Umbilical cord (tissue), 1 donor: ENCODE measurements at regions not wholly inside any gene's neighbourhood (a gene's known extent, or its start where the extent isn't known, plus 50 kb on each side); places are given as distances from the start of the nearest gene placed in this dataset.
"Not testable (repeated sequence)": the region's sequence is repeated elsewhere in the genome, so short reads cannot be mapped to it uniquely, and the experiment has no call there.

Experiments used
- DNase-seq: peaks from one replicate; pipeline ENCODE4 v3.0.0-alpha.2; 2015; ENCODE audit warnings: low spot score

DNA sequence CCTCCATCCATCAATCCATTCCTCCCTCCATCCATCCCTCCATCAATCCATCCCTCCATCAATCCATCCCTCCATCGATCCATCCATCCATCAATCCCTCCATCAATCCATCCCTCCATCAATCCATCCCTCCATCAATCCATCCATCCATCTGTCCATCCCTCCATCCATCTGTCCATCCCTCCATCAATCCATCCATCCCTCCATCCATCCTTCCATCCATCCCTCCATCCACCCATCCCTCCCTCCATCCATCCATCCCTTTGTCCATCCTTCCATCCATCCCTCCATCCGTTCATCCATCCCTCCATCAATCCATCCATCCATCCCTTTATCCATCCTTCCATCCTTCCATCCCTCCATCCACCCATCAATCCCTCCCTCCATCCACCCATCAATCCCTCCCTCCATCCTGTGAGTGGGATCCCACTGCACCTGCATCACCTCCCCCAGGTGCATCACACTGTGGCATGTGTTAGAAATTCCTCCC, 338.1 kb upstream of the SFSWAP start:
- no peak for DNase-seq

DNA sequence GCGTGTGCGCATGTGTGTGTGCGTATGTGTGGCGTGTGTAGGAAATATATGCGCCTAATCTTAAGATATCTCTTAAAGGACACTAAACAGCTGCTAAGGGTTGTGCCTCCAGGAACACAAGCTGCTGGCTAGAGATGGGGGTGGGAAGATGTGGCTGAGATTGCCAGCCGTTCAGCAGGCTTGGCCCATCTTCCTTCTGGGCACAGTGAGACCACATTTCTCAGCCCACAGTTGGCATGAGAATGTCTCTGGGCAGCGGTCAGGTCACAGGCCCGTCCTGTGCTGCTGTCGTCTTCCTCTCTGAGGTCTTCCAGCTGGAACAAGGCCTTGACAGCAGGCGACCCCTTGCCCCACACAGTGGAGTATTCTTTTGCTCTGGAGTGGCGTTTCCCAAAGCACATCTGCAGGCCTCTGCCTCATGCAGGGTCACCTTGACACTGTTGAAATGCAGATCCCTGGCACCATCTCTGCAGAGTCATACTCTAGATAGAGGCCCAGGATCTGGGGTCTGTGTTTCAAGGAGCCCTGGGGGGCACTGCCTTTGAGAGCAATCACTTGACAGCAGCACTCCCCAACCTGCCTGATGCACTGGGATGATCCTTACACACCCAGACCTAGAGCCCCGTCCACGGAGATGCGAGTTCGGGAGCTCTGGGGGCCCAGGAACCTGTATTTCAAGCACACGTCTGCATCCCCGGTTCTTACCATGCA, 335.5 kb upstream of the SFSWAP start:
- DNase-seq, result no peak

DNA sequence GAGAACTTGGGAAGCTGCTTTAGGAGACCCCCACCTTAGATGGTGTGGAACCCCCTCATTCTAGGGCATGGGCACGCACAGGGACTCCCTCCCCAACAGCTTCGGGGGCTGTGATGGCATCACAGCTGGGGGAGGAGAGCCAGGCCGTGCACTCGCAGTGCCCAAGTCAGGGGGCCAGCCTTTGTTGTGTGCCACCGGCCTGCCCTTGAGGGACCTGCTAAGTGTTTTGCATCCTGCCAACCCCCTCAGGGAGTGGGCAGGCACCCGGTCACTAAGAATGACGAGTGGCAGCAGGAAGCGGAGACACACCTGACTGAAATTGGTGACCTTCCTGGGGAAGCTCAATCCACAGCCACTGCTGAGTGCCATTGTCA, 334.9 kb upstream of the SFSWAP start:
- DNase-seq, result no peak

DNA sequence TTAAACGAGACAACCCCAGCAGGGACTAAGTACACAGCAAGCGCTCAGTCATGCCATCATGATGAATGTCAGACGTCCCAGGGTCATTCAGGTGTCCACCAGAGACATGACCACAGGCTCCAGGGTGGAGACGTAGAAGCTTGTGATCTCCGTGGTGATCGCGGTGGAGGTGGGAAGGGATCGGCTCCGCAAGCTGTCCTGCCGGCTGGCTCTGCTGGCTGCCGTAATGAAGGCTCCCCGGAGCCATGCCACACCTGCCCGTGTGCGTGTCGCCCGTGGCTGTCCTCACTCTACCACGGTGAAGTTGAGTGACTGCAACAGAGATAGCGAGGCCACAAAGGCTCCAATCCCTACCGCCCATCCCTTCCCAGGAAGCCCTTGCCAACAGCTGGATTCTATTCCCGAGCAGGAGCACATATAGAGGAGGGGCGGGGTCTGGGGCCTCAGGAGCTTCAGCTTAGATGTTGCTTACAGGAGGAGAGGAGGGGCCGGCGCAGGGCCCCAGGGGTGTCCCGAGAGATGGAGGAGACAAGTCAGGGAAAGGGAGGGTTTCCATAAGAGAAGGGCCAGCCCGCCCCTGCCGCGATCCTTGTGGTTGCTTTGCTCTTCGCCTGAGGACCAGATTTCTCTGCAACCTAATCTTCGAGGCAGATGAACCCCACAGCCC, 332.6 kb upstream of the SFSWAP start:
- DNase-seq, result no peak

DNA sequence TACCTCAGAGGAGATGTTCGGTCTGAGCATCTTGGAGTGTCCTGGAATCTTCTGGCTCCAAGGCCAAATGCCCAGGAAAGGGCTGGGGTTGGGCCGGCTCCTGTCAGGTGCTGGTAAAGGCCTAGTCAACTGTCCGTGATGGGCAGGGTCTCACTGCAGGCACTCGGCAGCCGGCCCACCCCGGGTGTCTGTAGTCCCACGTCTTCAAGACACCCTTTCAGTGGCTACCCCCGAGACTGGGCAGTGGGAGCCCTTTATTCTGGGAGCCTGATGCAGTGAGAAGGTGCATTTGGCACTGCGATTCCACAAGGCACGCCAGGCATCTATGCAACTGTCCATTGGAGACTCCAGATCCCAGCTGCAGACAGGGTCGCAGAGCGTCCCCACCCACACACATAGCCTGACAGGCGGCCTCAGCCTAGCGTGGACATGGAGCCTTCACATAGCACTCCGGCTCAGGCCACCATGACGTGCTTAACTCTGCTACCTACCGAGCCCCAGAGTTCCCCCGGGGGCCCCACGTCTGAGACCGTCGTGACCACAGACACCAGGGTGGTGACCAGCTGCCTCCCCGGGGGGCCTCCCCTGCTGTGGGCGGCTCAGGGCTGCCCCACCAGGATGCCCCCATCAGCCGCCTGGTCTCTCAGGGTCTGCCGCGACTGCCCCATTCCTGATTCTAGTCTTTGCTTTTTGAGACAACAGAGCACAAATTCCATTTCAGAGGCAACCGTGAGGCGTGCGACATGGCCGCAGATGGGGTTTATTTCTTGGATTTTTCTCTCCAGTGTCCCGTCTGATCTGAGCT, 331.8 kb upstream of the SFSWAP start:
- DNase-seq, result no peak

DNA sequence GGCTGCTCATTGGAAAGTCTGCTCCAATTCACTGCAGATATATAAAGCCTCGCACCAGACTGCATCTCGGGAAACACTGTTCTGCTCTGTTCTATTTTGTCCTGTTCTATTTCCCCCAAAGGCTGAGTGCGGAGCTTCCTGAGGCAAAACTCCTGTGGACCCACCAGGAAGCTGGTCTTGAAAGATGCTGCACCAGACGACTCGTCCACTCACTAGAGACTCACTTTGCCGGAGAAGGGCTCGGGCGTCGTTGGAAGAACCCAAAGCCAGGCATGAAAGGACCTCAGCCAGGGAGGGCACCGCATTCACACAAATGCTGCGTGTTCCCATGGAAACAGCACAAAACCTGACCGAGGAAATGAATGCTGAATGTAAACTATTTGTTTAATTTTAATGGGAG, 331.2 kb upstream of the SFSWAP start:
- no peak for DNase-seq

DNA sequence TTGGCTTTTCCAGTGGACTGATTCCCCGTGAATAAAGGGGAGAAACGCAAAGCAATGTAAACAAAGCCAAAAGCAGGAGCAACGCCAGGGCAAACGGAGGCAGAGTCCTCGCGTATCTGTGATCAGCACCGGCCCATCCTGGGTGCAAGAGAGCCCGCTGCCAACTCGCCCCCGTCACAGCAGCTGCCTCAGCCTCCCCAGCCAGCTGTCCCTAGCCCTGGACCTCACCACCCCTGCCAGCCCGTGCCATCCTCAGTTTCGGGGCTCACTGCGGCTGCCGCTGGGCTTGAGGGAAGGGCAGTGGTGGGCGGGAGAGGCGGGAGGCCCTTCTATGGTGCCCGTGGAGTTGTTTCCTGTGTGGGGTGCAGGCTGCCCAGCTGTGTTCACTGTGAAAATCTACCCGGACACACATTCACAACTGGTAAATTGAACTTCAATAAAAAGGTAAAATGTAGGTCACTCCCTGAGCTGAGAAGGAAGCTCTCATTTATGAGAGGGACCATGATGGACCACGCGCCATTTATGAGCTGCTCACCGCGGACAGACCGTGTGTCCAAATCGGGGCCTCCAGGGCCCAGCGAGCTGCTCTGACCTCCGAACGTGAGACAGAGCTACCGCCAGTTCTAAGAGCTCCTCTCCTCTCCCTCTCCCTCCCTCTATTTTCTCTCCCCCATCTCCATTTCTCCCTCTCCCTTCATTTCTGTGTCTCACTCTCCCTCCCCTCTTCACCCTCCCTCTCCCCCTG, 330.5 kb upstream of the SFSWAP start:
- DNase-seq, result no peak

DNA sequence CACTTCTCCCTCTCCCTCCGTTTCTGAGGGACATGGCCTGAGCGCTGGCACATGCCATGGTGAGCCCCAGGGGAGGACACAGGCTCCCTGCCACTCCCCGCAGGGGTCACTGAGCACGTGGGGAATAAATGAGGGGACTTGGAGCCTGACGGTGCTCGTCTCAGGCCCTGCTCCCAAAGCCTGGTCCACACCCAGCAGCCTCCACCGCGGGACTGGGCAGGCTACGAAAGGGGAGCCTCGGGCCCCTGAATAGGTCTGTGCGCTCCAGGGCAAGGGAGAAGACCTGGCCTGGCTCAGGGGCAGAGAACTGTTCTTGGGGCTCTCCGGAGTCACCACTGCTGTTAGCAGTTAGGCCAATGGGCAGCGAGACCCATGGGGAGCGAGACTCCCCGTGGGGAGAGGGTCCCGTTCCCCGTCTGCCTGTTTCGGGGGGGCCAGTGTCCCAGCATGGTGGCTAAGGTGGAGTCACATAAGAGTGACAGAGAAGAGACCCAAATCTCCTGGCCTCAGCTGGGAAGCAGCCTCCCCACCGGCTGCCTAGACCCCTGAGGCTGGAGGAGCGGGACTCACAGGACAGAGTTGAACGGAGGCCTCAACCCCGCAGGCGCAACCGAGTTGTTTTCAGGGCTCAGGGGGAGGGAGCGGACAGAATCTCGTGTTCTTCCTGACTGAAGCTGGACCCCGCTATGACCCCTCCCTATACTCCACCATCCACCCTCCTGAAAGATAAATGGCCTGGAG, 329.8 kb upstream of the SFSWAP start:
- DNase-seq, result no peak

DNA sequence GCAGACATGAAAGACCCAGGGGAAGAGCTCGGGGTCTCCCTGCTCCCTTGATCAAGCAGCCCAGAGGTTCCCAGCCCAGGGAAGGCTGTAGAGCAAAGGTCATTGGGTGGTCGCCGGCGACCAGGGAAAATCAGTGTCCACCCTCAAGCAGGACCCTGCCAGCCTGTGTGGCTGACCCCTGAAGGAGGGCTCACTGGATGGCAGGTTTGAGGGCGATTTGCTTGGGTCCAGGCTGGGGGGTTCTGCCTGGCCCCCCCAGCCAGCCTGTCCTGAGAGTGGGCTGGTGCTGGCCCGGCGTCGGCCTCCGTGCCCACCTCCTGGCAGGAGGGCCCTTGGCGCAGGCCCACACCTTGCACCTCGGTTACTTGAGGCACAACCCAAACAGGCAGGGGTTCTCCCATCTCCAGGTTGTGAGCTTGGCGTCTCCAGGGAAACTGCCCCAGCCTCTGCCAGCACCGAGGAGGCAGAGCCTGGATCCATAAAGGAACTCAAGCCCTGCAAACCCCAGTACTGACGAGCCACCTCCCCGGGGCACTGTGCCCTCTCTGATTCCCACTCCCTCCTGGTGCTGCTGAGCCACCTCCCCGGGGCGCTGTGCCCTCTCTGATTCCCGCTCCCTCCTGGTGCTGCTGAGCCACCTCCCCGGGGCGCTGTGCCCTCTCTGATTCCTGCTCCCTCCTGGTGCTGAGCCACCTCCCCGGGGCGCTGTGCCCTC, 329.0 kb upstream of the SFSWAP start:
- DNase-seq, result no peak

DNA sequence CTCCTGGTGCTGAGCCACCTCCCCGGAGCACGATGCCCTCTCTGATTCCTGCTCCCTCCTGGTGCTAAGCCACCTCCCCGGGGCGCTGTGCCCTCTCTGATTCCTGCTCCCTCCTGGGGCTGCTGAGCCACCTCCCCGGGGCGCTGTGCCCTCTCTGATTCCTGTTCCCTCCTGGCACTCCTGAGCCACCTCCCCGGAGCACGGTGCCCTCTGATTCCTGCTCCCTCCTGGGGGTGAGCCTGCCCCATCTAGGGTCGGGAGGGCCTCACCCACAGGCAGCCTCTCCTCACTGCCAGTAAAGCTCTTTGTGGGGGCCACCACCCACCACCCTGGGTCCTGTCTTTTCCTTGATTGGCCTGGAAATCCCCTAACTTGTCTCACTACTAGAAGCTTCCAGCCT, 327.6 kb upstream of the SFSWAP start:
- DNase-seq, result no peak

DNA sequence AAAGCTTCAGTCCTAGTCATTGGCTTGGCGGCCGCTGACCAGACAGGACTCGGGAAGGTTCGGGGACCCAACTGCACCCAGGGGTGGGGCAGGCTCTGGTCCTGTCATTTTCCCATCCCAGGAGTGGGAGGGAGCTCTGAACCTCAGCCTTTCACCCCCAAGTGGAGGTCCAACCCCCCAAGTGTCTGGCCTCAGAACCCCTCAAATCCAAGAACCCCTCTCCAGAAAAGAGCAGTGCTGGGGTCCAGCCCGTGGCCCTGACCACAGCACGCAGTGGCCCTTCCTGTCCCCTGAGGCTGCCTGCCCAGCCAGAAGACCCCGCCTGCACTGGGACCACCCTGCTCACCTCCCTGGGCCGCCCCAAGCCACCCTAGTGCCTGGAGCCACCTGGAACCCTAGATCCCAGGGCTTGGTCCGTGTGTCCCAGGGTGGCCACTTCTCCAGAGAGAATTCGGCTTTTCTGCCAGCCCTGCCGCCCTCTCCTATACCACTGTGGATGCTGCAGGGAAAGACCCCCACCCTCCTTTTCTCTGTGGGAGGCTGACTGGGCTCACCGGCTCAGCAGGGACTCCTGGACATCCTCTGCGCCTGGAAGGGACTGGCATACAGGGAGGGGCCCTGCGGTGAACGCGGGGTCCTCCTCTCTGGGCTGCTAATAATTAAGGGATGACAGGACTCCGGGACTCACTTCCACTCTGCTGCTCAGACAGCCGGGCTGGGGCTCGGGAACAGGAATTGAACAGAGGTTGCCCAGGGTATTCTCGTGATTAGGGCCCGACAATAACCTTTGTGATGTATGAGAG, 326.9 kb upstream of the SFSWAP start:
- no peak for DNase-seq

DNA sequence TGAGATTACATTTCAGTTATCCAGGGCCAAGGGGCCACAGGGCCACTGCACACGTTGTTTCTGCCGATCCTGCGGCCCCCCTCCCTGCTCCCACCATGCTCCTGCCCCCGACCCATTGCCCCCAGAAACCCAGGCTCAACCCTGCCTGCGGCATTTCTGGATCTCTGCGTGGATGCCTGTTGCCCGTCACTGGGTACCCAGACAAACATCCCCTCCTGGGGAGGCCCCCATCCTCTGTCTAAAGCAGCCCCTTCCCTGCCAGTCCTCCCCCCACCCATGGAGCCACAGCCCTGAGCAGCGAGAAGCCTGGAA, 326.4 kb upstream of the SFSWAP start:
- DNase-seq, result no peak

DNA sequence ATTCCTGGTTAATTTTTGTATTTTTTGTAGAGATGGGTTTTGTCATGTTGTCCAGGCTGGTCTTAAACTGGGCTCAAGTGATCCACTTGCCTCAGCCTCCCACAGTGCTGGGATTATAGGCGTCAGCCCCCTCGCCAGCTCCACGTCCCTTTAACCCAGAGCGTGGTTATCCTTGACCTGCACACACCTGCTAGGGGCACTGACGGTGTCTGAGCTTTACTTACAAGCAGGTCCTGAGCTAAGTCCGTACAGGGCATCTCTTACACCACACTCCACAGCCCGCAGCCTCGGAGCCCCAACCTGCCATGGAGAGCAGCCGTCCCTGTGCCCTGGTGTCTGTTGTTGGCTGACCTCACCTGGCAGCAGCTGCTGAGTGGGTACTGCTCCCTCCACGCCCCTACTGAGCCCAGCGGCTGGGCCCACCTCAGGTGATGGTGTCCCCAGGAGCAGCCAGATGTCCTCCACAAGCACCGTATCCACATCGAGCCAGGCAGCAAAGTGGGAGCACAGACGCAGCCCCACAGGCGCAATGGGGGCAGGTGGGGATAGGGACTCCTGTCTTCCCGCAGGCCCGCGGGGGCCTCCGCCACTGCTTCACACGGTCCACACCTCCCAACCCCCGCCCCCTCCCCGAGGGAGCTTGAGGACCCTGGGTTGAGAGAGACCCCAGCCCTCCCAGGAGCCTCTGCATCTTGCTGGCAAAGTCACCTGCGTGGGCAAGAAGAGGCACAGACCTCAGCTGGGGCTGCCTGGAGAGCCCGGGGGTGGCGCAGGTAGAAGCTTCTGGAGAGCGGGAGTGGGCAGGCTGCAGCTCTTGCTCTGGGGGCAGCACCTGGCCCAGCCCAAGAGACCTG, 325.4 kb upstream of the SFSWAP start:
- no peak for DNase-seq

DNA sequence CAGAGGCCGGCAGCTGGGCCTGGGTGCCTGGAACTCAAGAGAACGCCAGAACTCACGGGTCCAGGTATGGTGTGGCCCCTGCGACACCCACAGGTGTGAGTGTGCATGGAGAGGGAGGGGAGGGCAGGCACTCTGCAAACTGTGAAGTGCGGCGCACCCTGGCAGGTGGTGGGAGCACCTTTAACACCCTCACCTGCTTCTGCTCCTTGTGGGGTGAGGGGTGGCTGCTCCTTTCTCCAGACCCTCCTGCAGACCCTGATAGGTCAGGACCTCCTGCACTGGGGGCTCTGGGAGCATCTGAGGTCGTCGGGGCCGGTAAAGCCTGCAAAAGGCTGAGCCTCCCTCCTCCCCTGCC, 324.7 kb upstream of the SFSWAP start:
- no peak for DNase-seq

DNA sequence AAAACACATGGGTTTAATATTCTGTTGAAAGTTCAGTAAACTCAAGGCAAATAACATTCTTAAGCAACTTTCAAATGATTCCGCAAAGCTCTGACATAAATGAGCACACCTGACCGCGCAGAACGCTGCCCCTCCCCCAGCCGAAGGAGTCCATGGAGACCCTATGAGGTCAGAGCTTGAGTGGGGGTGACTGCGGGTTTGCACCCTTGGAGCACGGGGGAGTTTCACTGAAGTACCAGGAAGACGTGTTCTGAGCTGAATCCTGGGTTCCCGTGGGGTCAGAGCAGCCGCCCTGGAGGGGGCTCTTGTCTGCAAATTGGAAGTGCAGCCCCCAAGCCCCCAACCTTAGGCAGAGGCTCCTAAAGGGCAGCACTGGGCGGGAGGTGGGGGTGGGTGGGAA, 324.1 kb upstream of the SFSWAP start:
- no peak for DNase-seq

DNA sequence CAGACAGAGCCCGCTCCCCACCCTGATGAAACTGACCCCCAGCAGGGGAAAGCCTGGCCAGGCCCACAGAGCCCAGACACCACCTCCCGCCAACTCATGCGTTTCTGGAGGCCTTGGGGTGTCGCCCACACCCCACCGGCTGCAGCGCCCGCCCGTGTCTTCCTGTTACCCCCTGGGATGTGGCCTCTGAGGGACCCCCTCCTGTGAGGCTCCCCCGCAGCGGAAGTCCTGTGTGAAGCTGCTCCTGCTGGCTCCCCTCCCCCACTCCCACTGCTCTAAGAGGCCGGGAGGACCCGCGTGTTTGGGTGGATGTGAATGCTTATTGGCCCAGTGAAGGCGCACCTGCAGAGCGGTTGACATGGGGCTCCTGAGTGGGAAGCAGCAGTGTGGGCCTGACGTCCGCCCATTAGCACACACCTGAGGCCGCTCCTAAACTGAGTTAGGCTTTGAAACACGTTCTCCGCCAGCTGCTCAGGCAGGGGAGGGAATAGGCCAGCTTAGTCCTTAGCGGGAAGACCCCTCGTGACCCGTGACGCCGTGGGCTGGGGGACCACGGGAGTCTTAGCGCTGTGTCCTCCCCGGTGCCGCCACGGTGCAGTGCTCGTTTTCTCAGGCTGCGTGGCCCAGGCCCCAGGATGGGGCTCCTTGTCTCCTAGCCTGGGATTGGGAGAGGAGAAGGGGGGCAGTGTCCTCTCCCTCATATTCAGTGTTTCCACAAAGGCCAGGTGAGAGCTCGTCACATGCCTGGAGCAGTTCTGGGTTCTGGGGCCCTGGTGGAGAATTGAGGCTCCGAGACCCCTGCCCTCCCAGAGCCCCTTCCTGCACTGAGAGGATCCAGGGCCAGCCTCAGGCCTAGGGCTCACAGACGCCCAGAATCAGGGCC, 323.4 kb upstream of the SFSWAP start:
- no peak for DNase-seq

DNA sequence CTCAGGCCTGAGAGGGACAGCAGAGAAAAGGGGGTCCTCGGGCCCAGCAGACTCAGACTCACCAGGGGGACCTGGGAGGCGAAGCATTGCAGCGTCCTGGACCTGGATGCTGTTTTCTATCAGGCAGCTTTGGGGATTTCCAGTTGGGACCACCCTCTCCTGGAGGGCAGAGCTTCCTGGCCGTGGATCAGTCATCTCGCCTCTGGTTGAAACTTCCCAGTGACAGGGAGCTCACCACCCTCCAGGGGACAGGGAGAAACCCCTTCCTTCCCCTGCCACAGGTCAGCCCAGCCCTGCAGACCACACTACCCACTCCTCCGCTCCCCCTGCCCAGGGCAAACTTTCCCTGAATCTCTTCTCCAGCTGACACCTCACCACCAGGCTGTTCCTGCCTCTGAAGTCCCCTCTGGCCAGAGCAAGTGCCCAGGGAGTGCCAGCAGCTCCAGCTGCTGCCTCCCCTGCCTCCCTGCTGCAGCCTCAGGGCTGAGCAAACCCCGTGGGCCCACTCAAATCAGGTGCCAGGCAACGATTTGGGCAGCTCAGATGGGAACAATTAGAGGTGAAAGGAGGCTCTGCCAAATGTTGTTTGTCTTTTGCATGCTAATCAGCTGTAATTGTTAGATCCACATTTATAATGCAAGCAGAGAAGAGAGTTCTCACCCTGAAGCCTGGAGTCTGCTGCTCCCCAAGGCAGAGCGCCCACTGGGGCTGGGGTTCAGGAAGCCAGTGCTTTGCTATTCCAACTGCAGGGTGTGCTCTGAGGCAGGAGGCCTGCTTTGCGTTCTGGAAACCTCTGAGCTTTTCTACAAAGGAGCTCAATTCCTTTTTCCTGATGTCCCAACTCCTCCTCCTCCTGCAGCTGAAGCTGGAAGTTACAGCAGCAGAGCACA, 322.5 kb upstream of the SFSWAP start:
- not testable (repeated sequence) for DNase-seq
